Dedifferentiated amniotic fluid mesenchymal stem cell (primary cell): ENCODE measurements at regions not wholly inside any gene's neighbourhood (a gene's known extent, or its start where the extent isn't known, plus 50 kb on each side); places are given as distances from the start of the nearest gene placed in this dataset.
"Not testable (repeated sequence)": the region's sequence is repeated elsewhere in the genome, so short reads cannot be mapped to it uniquely, and the experiment has no call there.

ENCODE experiments used
- DNase-seq: peaks from one replicate; pipeline ENCODE4 v3.0.0-alpha.2; 2016; ENCODE audit errors: extremely low spot score

DNA sequence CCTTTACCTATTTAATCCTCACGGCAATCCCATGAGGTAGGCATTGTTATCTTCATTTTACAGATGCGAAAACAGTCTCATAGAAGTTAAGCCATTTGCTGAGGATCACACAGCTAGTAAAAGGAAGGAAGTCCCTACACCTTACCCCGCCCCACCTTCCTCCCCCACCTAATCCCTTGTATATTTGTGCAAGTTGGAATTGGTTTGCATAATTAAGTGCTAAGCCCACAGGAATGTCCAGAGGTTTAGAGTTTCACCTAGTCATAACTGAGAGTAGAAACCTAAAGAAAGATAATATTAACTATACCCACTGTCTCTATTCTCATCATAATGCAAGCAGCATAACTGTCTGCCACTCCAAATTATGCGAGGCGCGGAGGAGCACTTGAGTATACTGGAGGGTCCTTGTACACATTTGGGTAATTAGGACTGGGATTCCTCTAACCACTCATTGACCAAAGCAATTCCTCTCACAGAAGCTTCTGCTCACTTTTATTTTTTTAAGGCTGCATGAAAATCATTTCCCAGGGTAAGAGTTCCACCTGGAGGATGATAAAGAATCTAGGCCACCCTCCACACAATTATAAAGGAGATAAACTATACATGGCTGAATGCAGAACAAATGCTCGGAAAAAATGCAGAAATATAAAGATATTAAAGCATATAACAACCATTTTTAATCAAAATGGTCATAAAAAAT lies 199.9 kb downstream of the FAM181B start:
- DNase-seq: no peak

DNA sequence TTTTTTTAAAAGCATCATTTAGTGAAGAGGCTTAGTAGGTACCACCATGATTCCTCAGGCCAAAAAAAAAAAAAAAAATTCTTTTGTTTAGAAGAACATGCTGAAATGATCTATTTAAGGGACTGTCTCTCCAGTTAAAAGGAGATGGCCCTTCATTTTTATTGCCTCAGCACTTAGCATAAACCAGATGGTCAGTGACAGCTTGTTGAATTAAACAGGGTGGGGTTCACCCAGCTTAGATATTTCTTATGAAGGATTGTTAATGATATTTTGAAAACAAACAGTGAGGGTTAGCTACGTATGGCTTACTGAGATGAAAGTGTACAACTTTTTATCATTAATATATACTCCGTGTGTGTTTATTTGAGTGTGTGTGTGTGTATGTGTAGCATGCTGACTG lies 203.7 kb downstream of the FAM181B start:
- DNase-seq: no peak

DNA sequence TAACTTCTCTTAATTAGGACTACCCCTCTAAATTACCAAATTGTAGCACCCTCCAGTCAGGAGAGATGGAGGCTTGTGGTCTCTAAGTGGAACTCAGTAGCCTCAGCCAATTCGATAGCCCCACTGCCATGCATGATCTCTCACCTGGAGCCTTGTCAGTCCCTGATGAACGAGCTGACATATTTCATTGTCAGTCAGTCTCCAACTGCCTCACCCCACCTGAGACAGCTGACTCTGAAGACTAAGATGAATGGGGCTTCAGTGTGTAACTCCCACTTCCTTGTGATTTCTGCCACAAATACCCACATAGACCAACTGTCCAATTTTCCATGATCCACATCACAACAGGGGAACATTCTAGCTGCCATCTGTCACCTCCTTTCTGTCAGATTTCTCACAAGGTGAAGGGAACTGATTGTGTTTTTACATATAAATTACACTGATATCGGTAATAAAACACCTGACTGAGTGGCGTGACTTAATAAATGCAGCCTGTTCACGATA lies 206.5 kb downstream of the FAM181B start:
- DNase-seq: no peak

DNA sequence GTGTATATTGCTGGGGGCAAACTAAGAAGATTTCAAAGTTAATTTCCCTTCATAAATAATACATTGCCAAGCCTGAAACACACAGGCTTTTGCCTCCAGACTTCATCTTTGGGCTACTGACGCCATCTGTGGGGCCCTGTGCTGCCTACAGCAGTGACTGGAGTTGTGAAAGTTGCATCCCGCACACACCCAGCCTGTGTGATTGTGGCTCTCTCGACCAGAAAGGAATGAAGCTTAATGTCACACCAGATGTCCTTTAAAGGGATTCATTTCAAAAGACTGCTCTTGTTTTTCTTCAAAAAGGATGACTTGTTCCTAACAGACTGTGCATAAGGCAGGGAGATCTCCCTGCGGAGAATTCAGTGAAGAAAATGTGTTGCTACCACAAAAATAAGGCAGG lies 210.5 kb downstream of the FAM181B start:
- DNase-seq: no peak

- no peak for DNase-seq
Measured at GRCh38 chr11:82521427-82521826, 212.2 kb downstream of the FAM181B start.

DNA sequence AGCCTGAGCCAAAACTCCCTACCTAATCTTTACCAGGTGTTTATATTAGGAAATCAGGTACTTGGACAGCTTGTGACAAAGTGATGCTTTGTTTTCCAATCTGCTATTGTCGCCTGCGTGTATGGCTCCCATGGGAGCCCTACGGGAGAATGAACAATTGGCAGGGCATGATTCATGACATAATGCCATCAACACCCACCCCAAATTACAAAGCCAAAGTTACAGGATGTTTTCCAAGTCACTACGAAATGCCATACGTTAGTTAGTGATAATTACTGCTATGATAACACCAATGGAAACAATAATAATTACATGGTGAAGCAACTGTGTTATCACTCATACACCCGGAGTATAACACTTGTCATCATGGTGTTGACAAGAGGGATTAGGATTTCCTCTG lies 226.4 kb downstream of the FAM181B start:
- no peak for DNase-seq

GRCh38 chr11:82505379-82505778 lies 228.3 kb downstream of the FAM181B start:
- no peak for DNase-seq

GRCh38 chr11:82501174-82501573 lies 232.5 kb downstream of the FAM181B start:
- not testable (repeated sequence) for DNase-seq

DNA sequence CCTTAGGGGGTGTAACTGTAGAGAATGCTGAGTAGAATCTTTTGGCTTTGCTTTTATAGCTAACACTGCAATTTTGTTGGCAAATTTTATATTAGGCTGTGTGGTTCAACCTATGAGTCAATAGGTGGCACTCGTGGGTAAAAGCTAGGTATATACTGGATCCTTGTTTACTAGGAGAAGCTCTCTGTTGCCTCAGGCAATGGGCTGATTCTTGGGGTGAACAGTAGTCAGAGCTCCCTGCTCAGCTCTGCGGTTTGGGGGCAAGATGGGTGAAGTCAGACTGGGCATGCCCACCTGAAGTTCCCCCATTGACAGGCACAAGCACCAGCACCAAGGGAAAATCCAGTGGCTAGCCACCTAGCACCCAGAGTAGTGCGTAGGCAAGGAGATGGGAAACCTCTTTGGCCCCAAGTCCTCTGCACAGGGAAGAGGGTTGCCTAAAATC lies 238.7 kb downstream of the FAM181B start:
- DNase-seq: no peak

GRCh38 chr11:82474876-82475275 lies 258.8 kb downstream of the FAM181B start:
- no peak for DNase-seq

- no peak for DNase-seq
Measured at GRCh38 chr11:82465481-82465880, 268.2 kb downstream of the FAM181B start.

GRCh38 chr11:82462608-82463242 lies 270.9 kb downstream of the FAM181B start:
- no peak for DNase-seq

DNA sequence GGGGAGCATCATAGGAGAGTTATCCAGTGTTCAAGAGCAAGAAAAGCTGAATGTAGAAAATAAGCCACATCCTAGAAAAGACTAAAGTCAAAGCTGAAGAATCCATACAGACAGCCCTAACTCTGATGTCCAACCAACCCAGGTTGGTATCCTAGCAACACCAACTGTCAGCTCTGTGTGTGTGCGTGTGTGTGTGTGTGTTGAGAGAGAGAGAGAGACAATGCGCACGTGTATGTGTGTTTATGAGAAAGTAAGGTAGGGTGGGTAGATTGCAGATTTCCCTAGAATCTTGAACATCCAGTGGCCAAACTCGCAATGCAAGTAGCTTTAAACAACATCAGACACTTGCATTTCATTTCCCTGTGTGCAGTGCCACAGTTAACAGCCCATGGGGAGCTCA lies 274.9 kb downstream of the FAM181B start:
- no peak for DNase-seq

- no peak for DNase-seq
Measured at GRCh38 chr11:82458147-82458546, 275.5 kb downstream of the FAM181B start.

DNA sequence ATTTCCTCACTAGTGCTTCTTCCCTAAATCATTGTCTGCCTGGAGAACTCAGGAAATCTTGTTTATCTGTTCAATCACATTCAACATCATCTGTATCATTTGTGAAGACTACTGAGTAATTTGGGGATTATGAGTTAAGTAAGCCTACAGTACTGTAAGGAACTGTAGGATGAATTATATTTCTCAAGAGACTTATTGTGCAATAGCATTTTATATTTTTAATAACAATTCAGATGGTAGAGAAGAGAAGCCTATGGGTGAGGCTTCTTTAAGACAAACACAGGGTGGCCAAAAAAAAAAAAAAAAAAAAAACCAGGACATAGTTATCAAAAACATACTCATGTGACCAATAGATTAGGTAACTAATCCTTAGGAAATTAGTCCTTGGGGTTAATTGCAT lies 282.7 kb downstream of the FAM181B start:
- no peak for DNase-seq

DNA sequence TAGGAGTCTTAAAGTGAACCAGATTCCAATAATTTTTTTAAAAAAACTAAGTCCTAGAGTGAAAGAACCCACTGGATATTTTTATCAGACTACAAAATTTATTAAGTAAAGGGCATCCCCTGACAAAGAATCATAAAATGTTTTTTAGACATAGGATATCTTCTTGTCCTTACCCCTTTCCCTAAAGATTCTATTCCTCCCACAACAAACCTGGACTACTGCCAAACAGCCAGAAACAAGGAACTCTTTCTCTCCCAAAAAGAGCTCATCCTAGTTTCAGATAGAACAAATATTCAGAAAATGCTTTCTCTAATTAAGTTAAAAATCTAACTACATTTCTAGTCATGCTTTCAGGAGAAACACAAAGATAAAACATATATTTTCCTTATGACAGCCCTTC lies 327.1 kb downstream of the FAM181B start:
- no peak for DNase-seq

GRCh38 chr11:82405421-82405820 lies 328.2 kb downstream of the FAM181B start:
- no peak for DNase-seq

GRCh38 chr11:82404981-82405380 lies 328.7 kb downstream of the FAM181B start:
- no peak for DNase-seq

DNA sequence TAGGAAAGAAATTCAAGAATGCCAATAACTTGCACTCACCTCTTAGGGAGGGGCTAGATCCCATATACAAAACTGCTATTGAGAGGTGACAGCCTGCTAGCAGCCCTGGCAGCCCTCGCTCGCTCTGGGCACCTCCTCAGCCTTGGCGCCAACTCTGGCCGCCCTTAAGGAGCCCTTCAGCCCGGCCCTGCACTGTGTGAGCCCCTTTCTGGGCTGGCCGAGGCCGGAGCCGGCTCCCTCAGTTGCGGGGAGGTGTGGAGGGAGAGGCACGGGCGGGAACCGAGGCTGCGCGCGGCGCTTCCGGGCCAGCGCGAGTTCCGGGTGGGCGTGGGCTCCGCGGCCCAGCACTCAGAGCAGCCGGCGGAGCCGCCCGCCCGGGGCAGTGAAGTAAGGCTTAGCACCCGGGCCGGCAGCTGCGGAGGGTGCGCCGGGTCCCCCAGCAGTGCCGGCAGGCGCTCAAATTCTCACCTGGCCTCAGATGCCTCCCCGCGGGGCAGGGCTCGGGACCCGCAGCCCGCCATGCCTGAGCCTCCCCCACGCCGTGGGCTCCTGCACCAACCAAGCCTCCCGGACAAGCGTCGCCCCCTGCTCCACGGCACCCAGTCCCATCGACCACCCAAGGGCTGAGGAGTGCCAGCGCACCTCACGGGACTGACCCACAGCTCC lies 329.9 kb downstream of the FAM181B start:
- no peak for DNase-seq

- DNase-seq: no peak
Measured at GRCh38 chr11:82398300-82398815, 335.3 kb downstream of the FAM181B start.

- not testable (repeated sequence) for DNase-seq
Measured at GRCh38 chr11:82396639-82397038, 337.0 kb downstream of the FAM181B start.

GRCh38 chr11:82384308-82384707 lies 349.4 kb downstream of the FAM181B start:
- DNase-seq: no peak
